ENCODE measurements at regions not wholly inside any gene's neighbourhood (a gene's known extent, or its start where the extent isn't known, plus 50 kb on each side); places are given as distances from the start of the nearest gene placed in this dataset.

DNA sequence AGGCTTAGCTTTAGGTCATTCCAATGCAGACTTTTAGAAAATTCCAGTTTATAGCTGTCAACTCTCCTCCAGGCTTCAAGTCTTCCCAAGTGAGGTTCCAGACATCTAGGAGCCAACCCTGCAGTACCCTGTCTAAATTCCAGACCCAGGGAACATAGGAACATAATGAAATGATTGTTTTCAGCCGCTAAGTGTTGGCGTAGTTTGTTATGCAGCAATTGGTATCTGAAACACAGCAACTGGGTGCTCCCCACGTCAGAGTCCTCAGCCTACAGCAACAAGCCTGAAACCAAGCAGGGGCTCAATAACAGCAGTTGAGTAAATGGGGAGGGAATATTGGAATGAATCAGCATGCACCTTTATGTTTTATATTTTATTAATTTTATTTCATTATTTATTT, 66.8 kb downstream of the BOD1 start (continued):
- TF ChIP-seq, protein P1, sequence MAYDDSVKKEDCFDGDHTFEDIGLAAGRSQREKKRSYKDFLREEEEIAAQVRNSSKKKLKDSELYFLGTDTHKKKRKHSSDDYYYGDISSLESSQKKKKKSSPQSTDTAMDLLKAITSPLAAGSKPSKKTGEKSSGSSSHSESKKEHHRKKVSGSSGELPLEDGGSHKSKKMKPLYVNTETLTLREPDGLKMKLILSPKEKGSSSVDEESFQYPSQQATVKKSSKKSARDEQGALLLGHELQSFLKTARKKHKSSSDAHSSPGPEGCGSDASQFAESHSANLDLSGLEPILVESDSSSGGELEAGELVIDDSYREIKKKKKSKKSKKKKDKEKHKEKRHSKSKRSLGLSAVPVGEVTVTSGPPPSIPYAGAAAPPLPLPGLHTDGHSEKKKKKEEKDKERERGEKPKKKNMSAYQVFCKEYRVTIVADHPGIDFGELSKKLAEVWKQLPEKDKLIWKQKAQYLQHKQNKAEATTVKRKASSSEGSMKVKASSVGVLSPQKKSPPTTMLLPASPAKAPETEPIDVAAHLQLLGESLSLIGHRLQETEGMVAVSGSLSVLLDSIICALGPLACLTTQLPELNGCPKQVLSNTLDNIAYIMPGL (CRISPR knock-in tag; IDR thresholded peaks at IDR 0.05), result no peak

DNA sequence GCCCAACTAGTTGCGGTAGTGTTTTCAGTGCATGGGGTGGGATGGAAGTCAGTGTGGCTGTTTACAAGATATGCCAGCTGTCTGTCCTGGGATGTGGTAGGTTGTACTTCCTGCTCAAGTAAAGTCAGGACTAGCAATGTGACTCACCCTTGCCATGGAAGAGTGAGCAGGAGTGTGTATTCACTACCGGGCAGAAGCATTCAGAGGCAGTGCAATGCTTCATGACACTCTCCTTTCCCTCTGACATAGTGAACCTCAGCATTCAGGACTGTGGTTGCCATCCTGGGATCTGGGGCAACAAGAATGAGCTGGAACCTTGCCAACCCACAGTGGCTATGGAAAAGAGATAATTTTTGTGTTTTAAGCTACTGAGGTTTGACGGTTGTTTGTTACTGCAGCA, 68.9 kb downstream of the BOD1 start:
- Mint-ChIP-seq H3K36me3 (no peaks in the 10 kb centered on the region), H3K4me1 (no peaks in the 10 kb centered on the region), H3K9me3 (no peaks in the 10 kb centered on the region), H3K27ac (no peak overlapping the region), H3K4me3 (no peak overlapping the region), H3K27me3 (ENCODE audit: low read depth) (no peaks in the 10 kb centered on the region; the same call in 1 of the 2 replicates)
- ATAC-seq, result no peak
- no peak for DNase-seq (ENCODE audit: low spot score)
- ChIA-PET CTCF (interaction anchor here (1.1 kb wide), 1 partner anchor 25 kb away, joined by 4 read pairs; no protein-coding TSS in a partner anchor), POLR2A (no interaction called here)
- TF ChIP-seq, protein P2, sequence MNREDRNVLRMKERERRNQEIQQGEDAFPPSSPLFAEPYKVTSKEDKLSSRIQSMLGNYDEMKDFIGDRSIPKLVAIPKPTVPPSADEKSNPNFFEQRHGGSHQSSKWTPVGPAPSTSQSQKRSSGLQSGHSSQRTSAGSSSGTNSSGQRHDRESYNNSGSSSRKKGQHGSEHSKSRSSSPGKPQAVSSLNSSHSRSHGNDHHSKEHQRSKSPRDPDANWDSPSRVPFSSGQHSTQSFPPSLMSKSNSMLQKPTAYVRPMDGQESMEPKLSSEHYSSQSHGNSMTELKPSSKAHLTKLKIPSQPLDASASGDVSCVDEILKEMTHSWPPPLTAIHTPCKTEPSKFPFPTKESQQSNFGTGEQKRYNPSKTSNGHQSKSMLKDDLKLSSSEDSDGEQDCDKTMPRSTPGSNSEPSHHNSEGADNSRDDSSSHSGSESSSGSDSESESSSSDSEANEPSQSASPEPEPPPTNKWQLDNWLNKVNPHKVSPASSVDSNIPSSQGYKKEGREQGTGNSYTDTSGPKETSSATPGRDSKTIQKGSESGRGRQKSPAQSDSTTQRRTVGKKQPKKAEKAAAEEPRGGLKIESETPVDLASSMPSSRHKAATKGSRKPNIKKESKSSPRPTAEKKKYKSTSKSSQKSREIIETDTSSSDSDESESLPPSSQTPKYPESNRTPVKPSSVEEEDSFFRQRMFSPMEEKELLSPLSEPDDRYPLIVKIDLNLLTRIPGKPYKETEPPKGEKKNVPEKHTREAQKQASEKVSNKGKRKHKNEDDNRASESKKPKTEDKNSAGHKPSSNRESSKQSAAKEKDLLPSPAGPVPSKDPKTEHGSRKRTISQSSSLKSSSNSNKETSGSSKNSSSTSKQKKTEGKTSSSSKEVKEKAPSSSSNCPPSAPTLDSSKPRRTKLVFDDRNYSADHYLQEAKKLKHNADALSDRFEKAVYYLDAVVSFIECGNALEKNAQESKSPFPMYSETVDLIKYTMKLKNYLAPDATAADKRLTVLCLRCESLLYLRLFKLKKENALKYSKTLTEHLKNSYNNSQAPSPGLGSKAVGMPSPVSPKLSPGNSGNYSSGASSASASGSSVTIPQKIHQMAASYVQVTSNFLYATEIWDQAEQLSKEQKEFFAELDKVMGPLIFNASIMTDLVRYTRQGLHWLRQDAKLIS (CRISPR knock-in tag; IDR thresholded peaks at IDR 0.05; ENCODE audit: borderline replicate concordance), result no peak
- TF ChIP-seq ZNF219 (CRISPR knock-in tag; IDR thresholded peaks at IDR 0.05; ENCODE audit: borderline replicate concordance) (no peak), ZNF232 (CRISPR knock-in tag; IDR thresholded peaks at IDR 0.05) (no peak), ZNF416 (CRISPR knock-in tag; IDR thresholded peaks at IDR 0.05) (no peak), ETV6 (CRISPR knock-in tag; IDR thresholded peaks at IDR 0.05) (no peak), GRHL2 (CRISPR knock-in tag; IDR thresholded peaks at IDR 0.05; ENCODE audit: insufficient replicate concordance, severe bottlenecking) (no peak), SP1 (CRISPR knock-in tag; conservative IDR thresholded peaks at IDR 0.05) (no peak), TEAD4 (CRISPR knock-in tag; IDR thresholded peaks at IDR 0.05) (no peak), ZNF317 (CRISPR knock-in tag; IDR thresholded peaks at IDR 0.05; ENCODE audit: borderline replicate concordance, low read depth) (no peak), PRRX2 (CRISPR knock-in tag; IDR thresholded peaks at IDR 0.05) (no peak), GABPB1 (CRISPR knock-in tag; IDR thresholded peaks at IDR 0.05) (no peak), NR3C1 (CRISPR knock-in tag; conservative IDR thresholded peaks at IDR 0.05; ENCODE audit: low read depth) (no peak)
- TF ChIP-seq, protein P3, sequence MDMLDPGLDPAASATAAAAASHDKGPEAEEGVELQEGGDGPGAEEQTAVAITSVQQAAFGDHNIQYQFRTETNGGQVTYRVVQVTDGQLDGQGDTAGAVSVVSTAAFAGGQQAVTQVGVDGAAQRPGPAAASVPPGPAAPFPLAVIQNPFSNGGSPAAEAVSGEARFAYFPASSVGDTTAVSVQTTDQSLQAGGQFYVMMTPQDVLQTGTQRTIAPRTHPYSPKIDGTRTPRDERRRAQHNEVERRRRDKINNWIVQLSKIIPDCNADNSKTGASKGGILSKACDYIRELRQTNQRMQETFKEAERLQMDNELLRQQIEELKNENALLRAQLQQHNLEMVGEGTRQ (CRISPR knock-in tag; IDR thresholded peaks at IDR 0.05), result no peak
- TF ChIP-seq, protein P4, sequence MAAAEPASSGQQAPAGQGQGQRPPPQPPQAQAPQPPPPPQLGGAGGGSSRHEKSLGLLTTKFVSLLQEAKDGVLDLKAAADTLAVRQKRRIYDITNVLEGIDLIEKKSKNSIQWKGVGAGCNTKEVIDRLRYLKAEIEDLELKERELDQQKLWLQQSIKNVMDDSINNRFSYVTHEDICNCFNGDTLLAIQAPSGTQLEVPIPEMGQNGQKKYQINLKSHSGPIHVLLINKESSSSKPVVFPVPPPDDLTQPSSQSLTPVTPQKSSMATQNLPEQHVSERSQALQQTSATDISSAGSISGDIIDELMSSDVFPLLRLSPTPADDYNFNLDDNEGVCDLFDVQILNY (CRISPR knock-in tag; IDR thresholded peaks at IDR 0.05), result no peak
- TF ChIP-seq, protein P5, sequence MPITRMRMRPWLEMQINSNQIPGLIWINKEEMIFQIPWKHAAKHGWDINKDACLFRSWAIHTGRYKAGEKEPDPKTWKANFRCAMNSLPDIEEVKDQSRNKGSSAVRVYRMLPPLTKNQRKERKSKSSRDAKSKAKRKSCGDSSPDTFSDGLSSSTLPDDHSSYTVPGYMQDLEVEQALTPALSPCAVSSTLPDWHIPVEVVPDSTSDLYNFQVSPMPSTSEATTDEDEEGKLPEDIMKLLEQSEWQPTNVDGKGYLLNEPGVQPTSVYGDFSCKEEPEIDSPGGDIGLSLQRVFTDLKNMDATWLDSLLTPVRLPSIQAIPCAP (CRISPR knock-in tag; IDR thresholded peaks at IDR 0.05), result no peak
- TF ChIP-seq, protein P6, sequence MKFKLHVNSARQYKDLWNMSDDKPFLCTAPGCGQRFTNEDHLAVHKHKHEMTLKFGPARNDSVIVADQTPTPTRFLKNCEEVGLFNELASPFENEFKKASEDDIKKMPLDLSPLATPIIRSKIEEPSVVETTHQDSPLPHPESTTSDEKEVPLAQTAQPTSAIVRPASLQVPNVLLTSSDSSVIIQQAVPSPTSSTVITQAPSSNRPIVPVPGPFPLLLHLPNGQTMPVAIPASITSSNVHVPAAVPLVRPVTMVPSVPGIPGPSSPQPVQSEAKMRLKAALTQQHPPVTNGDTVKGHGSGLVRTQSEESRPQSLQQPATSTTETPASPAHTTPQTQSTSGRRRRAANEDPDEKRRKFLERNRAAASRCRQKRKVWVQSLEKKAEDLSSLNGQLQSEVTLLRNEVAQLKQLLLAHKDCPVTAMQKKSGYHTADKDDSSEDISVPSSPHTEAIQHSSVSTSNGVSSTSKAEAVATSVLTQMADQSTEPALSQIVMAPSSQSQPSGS (CRISPR knock-in tag; IDR thresholded peaks at IDR 0.05; ENCODE audit: borderline replicate concordance, low read depth), result no peak

Measured in WTC11 (cell line).